Chondrocyte (in vitro differentiated cells): ENCODE measurements at regions not wholly inside any gene's neighbourhood (a gene's known extent, or its start where the extent isn't known, plus 50 kb on each side); places are given as distances from the start of the nearest gene placed in this dataset.

ENCODE experiments used
- DNase-seq: peaks from one replicate; pipeline ENCODE4 v3.0.0; 2021; ENCODE audit warnings: mixed read lengths, low spot score
- H3K27ac Mint-ChIP-seq: one replicate; pipeline ENCODE4 v1.8.0; 2021; ENCODE audit warnings: mild to moderate bottlenecking, moderate library complexity, mixed read lengths; ENCODE audit not compliant: unreplicated experiment
- H3K27me3 Mint-ChIP-seq: 2 replicates; pipeline ENCODE4 v1.8.0; 2021; ENCODE audit warnings: low read depth, mixed read lengths
- H3K36me3 Mint-ChIP-seq: 2 replicates; pipeline ENCODE4 v1.8.0; 2021; ENCODE audit warnings: low read depth, mixed read lengths
- H3K4me1 Mint-ChIP-seq: 2 replicates; pipeline ENCODE4 v1.8.0; 2021; ENCODE audit warnings: low read depth, mild to moderate bottlenecking, mixed read lengths
- H3K4me3 Mint-ChIP-seq: one replicate; pipeline ENCODE4 v1.8.0; 2021; ENCODE audit warnings: mild to moderate bottlenecking, moderate library complexity, mixed read lengths; ENCODE audit not compliant: unreplicated experiment
- H3K9me3 Mint-ChIP-seq: 2 replicates; pipeline ENCODE4 v1.8.0; 2021; ENCODE audit warnings: low read depth, mixed read lengths
- CTCF ChIP-seq: fragments of 200-600 bp; sonication (generic); IDR thresholded peaks from 2 replicates; pipeline ENCODE4 v1.5.0; 2021; ENCODE audit warnings: antibody characterized with exemption, mild to moderate bottlenecking, moderate library complexity

GRCh38 chr13:40204246-40204645 is 462.2 kb downstream of the FOXO1 start:
- H3K36me3 Mint-ChIP-seq = peaks cover 2% of the 10 kb centered on the region
- H3K9me3 Mint-ChIP-seq = peaks cover 7% of the 10 kb centered on the region
- TF ChIP-seq CTCF = no peak
- no peak overlapping the region for H3K4me3 Mint-ChIP-seq
- DNase-seq = no peak
- H3K27ac Mint-ChIP-seq = no peak overlapping the region
- peaks cover 3% of the 10 kb centered on the region for H3K27me3 Mint-ChIP-seq
- H3K4me1 Mint-ChIP-seq = peaks cover 5% of the 10 kb centered on the region

- DNase-seq = no peak
- Mint-ChIP-seq H3K4me1 (peaks cover 5% of the 10 kb centered on the region), H3K9me3 (peaks cover 7% of the 10 kb centered on the region), H3K36me3 (peaks cover 2% of the 10 kb centered on the region), H3K4me3 (no peak overlapping the region), H3K27me3 (no peaks in the 10 kb centered on the region), H3K27ac (no peak overlapping the region)
- no peak for TF ChIP-seq CTCF
Observed at GRCh38 chr13:40205771-40206240, 460.6 kb downstream of the FOXO1 start.

- TF ChIP-seq CTCF = no peak
- Mint-ChIP-seq H3K4me3 (no peak overlapping the region), H3K4me1 (peaks cover 5% of the 10 kb centered on the region), H3K27ac (no peak overlapping the region), H3K27me3 (no peaks in the 10 kb centered on the region), H3K9me3 (peaks cover 7% of the 10 kb centered on the region), H3K36me3 (peaks cover 2% of the 10 kb centered on the region)
- DNase-seq = no peak
Observed at GRCh38 chr13:40206241-40207000, 460.0 kb downstream of the FOXO1 start.

GRCh38 chr13:40207001-40207478 is 459.4 kb downstream of the FOXO1 start:
- Mint-ChIP-seq H3K36me3 (peaks cover 2% of the 10 kb centered on the region), H3K27ac (no peak overlapping the region), H3K27me3 (no peaks in the 10 kb centered on the region), H3K4me3 (no peak overlapping the region), H3K9me3 (peaks cover 7% of the 10 kb centered on the region), H3K4me1 (peaks cover 5% of the 10 kb centered on the region)
- TF ChIP-seq CTCF = no peak
- no peak for DNase-seq

GRCh38 chr13:40208517-40208916 is 457.9 kb downstream of the FOXO1 start:
- TF ChIP-seq CTCF = no peak
- H3K27me3 Mint-ChIP-seq = no peaks in the 10 kb centered on the region
- H3K27ac Mint-ChIP-seq = no peak overlapping the region

More at GRCh38 chr13:40208517-40208916, 457.9 kb downstream of the FOXO1 start:
- Mint-ChIP-seq H3K9me3 (peaks cover 7% of the 10 kb centered on the region), H3K36me3 (peaks cover 2% of the 10 kb centered on the region), H3K4me1 (peaks cover 5% of the 10 kb centered on the region), H3K4me3 (no peak overlapping the region)
- no peak for DNase-seq
